CD4-positive, alpha-beta T cell (primary cell): ENCODE measurements at regions not wholly inside any gene's neighbourhood (a gene's known extent, or its start where the extent isn't known, plus 50 kb on each side); places are given as distances from the start of the nearest gene placed in this dataset.

Experiments
- ATAC-seq: fragments of 200-7000 bp; cut with Tn5 transposase; one replicate; pipeline ENCODE4 v1.10.0; 2022; ENCODE audit warnings: mild to moderate bottlenecking; ENCODE audit not compliant: poor library complexity
- CTCF ChIA-PET: fragments of 350-600 bp; sonication (Branson Sonifier 250); formaldehyde crosslinking; loops from one replicate; lab custom pipeline; 2021; ENCODE audit warnings: antibody characterized with exemption, inconsistent platforms; lab: Charles Lee
- POLR2A ChIA-PET: fragments of 350-600 bp; sonication (Branson Sonifier 250); formaldehyde crosslinking; loops from one replicate; lab custom pipeline; 2021; ENCODE audit warnings: antibody characterized with exemption, inconsistent platforms; lab: Charles Lee
- DNase-seq, 14 experiments: peaks; one replicate each; pipeline ENCODE4 v3.0.0-alpha.2; 2013 to 2020; ENCODE audit warnings: mixed read lengths in 2 of 14
- H3K27ac ChIP-seq, 2 donors: one replicate each; pipeline versions ENCODE4 v1.5.1 to v1.7.0; 2013; ENCODE audit warnings: low read length in 2 of 2, low read depth in 1 of 2, mild to moderate bottlenecking in 1 of 2
- H3K27me3 ChIP-seq, 2 experiments: 1 replicate in 1 of 2; 2 replicates in 1 of 2; pipeline versions ENCODE4 v1.6.1 to v1.7.0; 2013; ENCODE audit warnings: low read length in 2 of 2, control low read depth in 1 of 2, mild to moderate bottlenecking in 1 of 2, moderate library complexity in 1 of 2; ENCODE audit not compliant: insufficient read depth in 2 of 2, control insufficient read depth in 1 of 2
- H3K36me3 ChIP-seq: one replicate; pipeline ENCODE4 v1.6.1; 2013; ENCODE audit warnings: low read length, control low read depth; ENCODE audit not compliant: insufficient read depth
- H3K4me1 ChIP-seq: one replicate; pipeline ENCODE4 v1.6.1; 2013; ENCODE audit warnings: low read length, control low read depth; ENCODE audit not compliant: insufficient read depth
- H3K4me3 ChIP-seq: one replicate; pipeline ENCODE4 v1.5.1; 2013; ENCODE audit warnings: mild to moderate bottlenecking, low read length, moderate library complexity
- H3K9me3 ChIP-seq, 2 experiments: 1 replicate in 1 of 2; 2 replicates in 1 of 2; pipeline versions ENCODE4 v1.6.1 to v1.7.0; 2013; ENCODE audit warnings: low read length in 2 of 2, mild to moderate bottlenecking in 2 of 2, control low read depth in 1 of 2, moderate library complexity in 1 of 2; ENCODE audit not compliant: control insufficient read depth in 1 of 2, insufficient read depth in 1 of 2
- H3K27ac Mint-ChIP-seq: one replicate; pipeline ENCODE4 v1.8.0; 2020; ENCODE audit warnings: mixed read lengths
- H3K27me3 Mint-ChIP-seq: one replicate; pipeline ENCODE4 v1.8.0; 2021; ENCODE audit warnings: mixed read lengths
- H3K36me3 Mint-ChIP-seq: one replicate; pipeline ENCODE4 v1.8.0; 2021; ENCODE audit warnings: low read depth, mixed read lengths
- H3K4me1 Mint-ChIP-seq: one replicate; pipeline ENCODE4 v1.8.0; 2021; ENCODE audit warnings: low read depth, mixed read lengths
- H3K4me3 Mint-ChIP-seq: one replicate; pipeline ENCODE4 v1.8.0; 2020; ENCODE audit warnings: mild to moderate bottlenecking, mixed read lengths
- H3K9me3 Mint-ChIP-seq: one replicate; pipeline ENCODE4 v1.8.0; 2020; ENCODE audit warnings: mixed read lengths
- CTCF ChIP-seq: fragments of 200-600 bp; IDR thresholded peaks from one replicate; pipeline ENCODE4 v1.8.0; 2022; ENCODE audit warnings: antibody characterized with exemption, mild to moderate bottlenecking
- intact Hi-C, 2 experiments: fragments of 100-400 bp; cut with DNase I in 1 of 2; cut with micrococcal nuclease in 1 of 2; formaldehyde crosslinking; loops; one replicate each; pipeline versions ENCODE4 v1.15.1 to v1.9.0; 2023 to 2025; cut with DNase I, micrococcal nuclease

- Histone ChIP-seq H3K27me3 (no peaks in the 10 kb centered on the region), H3K27ac (no peak overlapping the region), H3K4me1 (no peaks in the 10 kb centered on the region), H3K36me3 (no peaks in the 10 kb centered on the region), H3K9me3 (no peaks in the 10 kb centered on the region), H3K4me3 (no peak overlapping the region)
- no peaks in the 10 kb centered on the region for H3K36me3 Mint-ChIP-seq
- intact Hi-C loops, result no loop called here
- ATAC-seq (no peak), DNase-seq (no peak)
- peaks cover 2% of the 10 kb centered on the region for H3K9me3 Mint-ChIP-seq
- ChIA-PET CTCF (no interaction called here), POLR2A (no interaction called here)
- no peak overlapping the region for H3K4me3 Mint-ChIP-seq
- H3K27me3 Mint-ChIP-seq, result no peaks in the 10 kb centered on the region
- no peak for TF ChIP-seq CTCF
- H3K27ac Mint-ChIP-seq, result no peak overlapping the region
- no peaks in the 10 kb centered on the region for H3K4me1 Mint-ChIP-seq
Observed at GRCh38 chr5:117027384-117027783, 452.8 kb upstream of the SEMA6A start.

- ATAC-seq (no peak), DNase-seq (no peak)
- Mint-ChIP-seq H3K4me3 (no peak overlapping the region), H3K9me3 (no peaks in the 10 kb centered on the region), H3K27me3 (no peaks in the 10 kb centered on the region), H3K4me1 (no peaks in the 10 kb centered on the region), H3K36me3 (no peaks in the 10 kb centered on the region), H3K27ac (no peak overlapping the region)
- TF ChIP-seq CTCF, result no peak
- H3K36me3 ChIP-seq, result no peaks in the 10 kb centered on the region
- no peaks in the 10 kb centered on the region for H3K9me3 ChIP-seq
- POLR2A ChIA-PET, result no interaction called here
- no peaks in the 10 kb centered on the region for H3K4me1 ChIP-seq
- CTCF ChIA-PET, result no interaction called here
- no peak overlapping the region for H3K27ac ChIP-seq
- intact Hi-C loops, result no loop called here
- no peaks in the 10 kb centered on the region for H3K27me3 ChIP-seq
- no peak overlapping the region for H3K4me3 ChIP-seq
Observed at GRCh38 chr5:117020999-117021398, 446.4 kb upstream of the SEMA6A start.

GRCh38 chr5:117013280-117013877 lies 438.8 kb upstream of the SEMA6A start:
- Mint-ChIP-seq H3K36me3 (no peaks in the 10 kb centered on the region), H3K27me3 (no peaks in the 10 kb centered on the region), H3K27ac (no peak overlapping the region), H3K4me3 (no peak overlapping the region), H3K4me1 (no peaks in the 10 kb centered on the region), H3K9me3 (peaks cover 16% of the 10 kb centered on the region)
- Histone ChIP-seq H3K27ac (no peak overlapping the region), H3K4me1 (no peaks in the 10 kb centered on the region), H3K36me3 (no peaks in the 10 kb centered on the region), H3K4me3 (no peak overlapping the region), H3K27me3 (no peaks in the 10 kb centered on the region), H3K9me3 (peaks cover 0 to 5% of the 10 kb centered on the region in 2 experiments)
- POLR2A ChIA-PET, result no interaction called here
- DNase-seq (no peak), ATAC-seq (no peak)
- CTCF ChIA-PET, result no interaction called here
- no peak for TF ChIP-seq CTCF
- intact Hi-C loops, result no loop called here
